ENCODE measurements at regions not wholly inside any gene's neighbourhood (a gene's known extent, or its start where the extent isn't known, plus 50 kb on each side); places are given as distances from the start of the nearest gene placed in this dataset.

Small RNAs in the stretch of these regions (microRNA-seq; reads per million reads assigned to microRNA genes)
- 0 reads per million in 43 experiments for gene MIR5087
- gene MIR6077: 0 reads per million in 43 experiments

Measured in dorsolateral prefrontal cortex (tissue), 40 donors.